ENCODE measurements at regions not wholly inside any gene's neighbourhood (a gene's known extent, or its start where the extent isn't known, plus 50 kb on each side); places are given as distances from the start of the nearest gene placed in this dataset.

- Mint-ChIP-seq H3K9me3 (peaks cover under 1% of the 10 kb centered on the region), H3K27me3 (ENCODE audit: low read depth) (no peaks in the 10 kb centered on the region), H3K4me3 (no peak overlapping the region), H3K4me1 (no peaks in the 10 kb centered on the region), H3K36me3 (ENCODE audit: low read depth) (no peaks in the 10 kb centered on the region), H3K27ac (ENCODE audit: unreplicated experiment) (no peak overlapping the region)
- TF ChIP-seq CTCF (conservative IDR thresholded peaks at IDR 0.05): no peak
- no peak for DNase-seq (ENCODE audit: low read depth, low spot score)
These were observed 669.5 kb upstream of the GHITM start for GRCh38 chr10:83469728-83470331.

GRCh38 chr10:83476211-83476610 is 663.1 kb upstream of the GHITM start:
- DNase-seq (ENCODE audit: low read depth, low spot score): no peak
- peaks cover 6% of the 10 kb centered on the region for H3K9me3 Mint-ChIP-seq

GRCh38 chr10:83489161-83489560 is 650.1 kb upstream of the GHITM start:
- no peaks in the 10 kb centered on the region for H3K36me3 Mint-ChIP-seq (ENCODE audit: low read depth)
- H3K4me3 Mint-ChIP-seq: no peak overlapping the region
- H3K9me3 Mint-ChIP-seq: no peaks in the 10 kb centered on the region
- H3K27ac Mint-ChIP-seq (ENCODE audit: unreplicated experiment): no peak overlapping the region
- no peak for DNase-seq (ENCODE audit: low read depth, low spot score)
- no peaks in the 10 kb centered on the region for H3K27me3 Mint-ChIP-seq (ENCODE audit: low read depth)
- no peak for TF ChIP-seq CTCF (conservative IDR thresholded peaks at IDR 0.05)
- H3K4me1 Mint-ChIP-seq: no peaks in the 10 kb centered on the region

More at GRCh38 chr10:83476211-83476610, 663.1 kb upstream of the GHITM start:
- Mint-ChIP-seq H3K27me3 (ENCODE audit: low read depth) (no peaks in the 10 kb centered on the region), H3K36me3 (ENCODE audit: low read depth) (no peaks in the 10 kb centered on the region), H3K4me1 (no peaks in the 10 kb centered on the region), H3K27ac (ENCODE audit: unreplicated experiment) (no peak overlapping the region), H3K4me3 (no peak overlapping the region)
- no peak for TF ChIP-seq CTCF (conservative IDR thresholded peaks at IDR 0.05)

- H3K4me3 Mint-ChIP-seq: no peak overlapping the region
- no peaks in the 10 kb centered on the region for H3K9me3 Mint-ChIP-seq
- H3K36me3 Mint-ChIP-seq (ENCODE audit: low read depth): no peaks in the 10 kb centered on the region
- DNase-seq (ENCODE audit: low read depth, low spot score): no peak
- no peaks in the 10 kb centered on the region for H3K4me1 Mint-ChIP-seq
- H3K27me3 Mint-ChIP-seq (ENCODE audit: low read depth): no peaks in the 10 kb centered on the region
- H3K27ac Mint-ChIP-seq (ENCODE audit: unreplicated experiment): no peak overlapping the region
- no peak for TF ChIP-seq CTCF (conservative IDR thresholded peaks at IDR 0.05)
These were observed 647.3 kb upstream of the GHITM start for GRCh38 chr10:83492004-83492403.

- no peak for DNase-seq (ENCODE audit: low read depth, low spot score)
- H3K27me3 Mint-ChIP-seq (ENCODE audit: low read depth): no peaks in the 10 kb centered on the region
- no peak overlapping the region for H3K4me3 Mint-ChIP-seq
- H3K9me3 Mint-ChIP-seq: peaks cover 6% of the 10 kb centered on the region
- H3K36me3 Mint-ChIP-seq (ENCODE audit: low read depth): no peaks in the 10 kb centered on the region
- H3K4me1 Mint-ChIP-seq: no peaks in the 10 kb centered on the region
- no peak overlapping the region for H3K27ac Mint-ChIP-seq (ENCODE audit: unreplicated experiment)
- no peak for TF ChIP-seq CTCF (conservative IDR thresholded peaks at IDR 0.05)
These were observed 626.6 kb upstream of the GHITM start for GRCh38 chr10:83512681-83513080.
